ENCODE measurements at regions not wholly inside any gene's neighbourhood (a gene's known extent, or its start where the extent isn't known, plus 50 kb on each side); places are given as distances from the start of the nearest gene placed in this dataset.

DNA sequence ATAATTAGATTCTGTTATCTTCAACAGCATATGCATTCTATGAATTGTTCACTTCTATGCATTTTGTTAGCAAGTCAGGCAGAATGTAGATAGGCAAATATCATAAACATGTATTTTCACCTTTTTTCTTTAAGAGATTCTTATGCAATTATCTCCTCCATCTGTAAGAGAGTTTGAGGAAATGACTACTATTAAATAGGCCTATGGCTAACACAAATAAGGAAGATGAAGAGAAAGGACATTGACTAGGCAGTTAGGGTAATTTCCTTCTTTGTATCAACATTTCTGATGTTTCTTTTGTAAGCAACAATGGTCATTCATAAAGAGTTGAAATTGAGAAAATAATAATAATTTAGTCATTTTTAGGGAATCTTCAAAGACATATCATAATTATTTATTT is 145.2 kb upstream of the CDH12 start:
- TF ChIP-seq, protein P1, sequence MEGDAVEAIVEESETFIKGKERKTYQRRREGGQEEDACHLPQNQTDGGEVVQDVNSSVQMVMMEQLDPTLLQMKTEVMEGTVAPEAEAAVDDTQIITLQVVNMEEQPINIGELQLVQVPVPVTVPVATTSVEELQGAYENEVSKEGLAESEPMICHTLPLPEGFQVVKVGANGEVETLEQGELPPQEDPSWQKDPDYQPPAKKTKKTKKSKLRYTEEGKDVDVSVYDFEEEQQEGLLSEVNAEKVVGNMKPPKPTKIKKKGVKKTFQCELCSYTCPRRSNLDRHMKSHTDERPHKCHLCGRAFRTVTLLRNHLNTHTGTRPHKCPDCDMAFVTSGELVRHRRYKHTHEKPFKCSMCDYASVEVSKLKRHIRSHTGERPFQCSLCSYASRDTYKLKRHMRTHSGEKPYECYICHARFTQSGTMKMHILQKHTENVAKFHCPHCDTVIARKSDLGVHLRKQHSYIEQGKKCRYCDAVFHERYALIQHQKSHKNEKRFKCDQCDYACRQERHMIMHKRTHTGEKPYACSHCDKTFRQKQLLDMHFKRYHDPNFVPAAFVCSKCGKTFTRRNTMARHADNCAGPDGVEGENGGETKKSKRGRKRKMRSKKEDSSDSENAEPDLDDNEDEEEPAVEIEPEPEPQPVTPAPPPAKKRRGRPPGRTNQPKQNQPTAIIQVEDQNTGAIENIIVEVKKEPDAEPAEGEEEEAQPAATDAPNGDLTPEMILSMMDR (conservative IDR thresholded peaks at IDR 0.05 in 1 of 2, IDR thresholded peaks at IDR 0.05 in 1 of 2; ENCODE audit: extremely low read depth in 1 of 2, insufficient read depth in 1 of 2, low read depth in 1 of 2, low read length in 2 of 2), result no peak
- no peak for TF ChIP-seq EZH2 (IDR thresholded peaks at IDR 0.05; ENCODE audit: borderline replicate concordance, low read length)

Data from mammary epithelial cell (primary cell).